Fibroblast of skin of back (primary cell): ENCODE measurements at regions not wholly inside any gene's neighbourhood (a gene's known extent, or its start where the extent isn't known, plus 50 kb on each side); places are given as distances from the start of the nearest gene placed in this dataset.
"Not testable (repeated sequence)": the region's sequence is repeated elsewhere in the genome, so short reads cannot be mapped to it uniquely, and the experiment has no call there.

Experiments used
- DNase-seq: peaks from one replicate; pipeline ENCODE4 v3.0.0-alpha.2; 2013

DNA sequence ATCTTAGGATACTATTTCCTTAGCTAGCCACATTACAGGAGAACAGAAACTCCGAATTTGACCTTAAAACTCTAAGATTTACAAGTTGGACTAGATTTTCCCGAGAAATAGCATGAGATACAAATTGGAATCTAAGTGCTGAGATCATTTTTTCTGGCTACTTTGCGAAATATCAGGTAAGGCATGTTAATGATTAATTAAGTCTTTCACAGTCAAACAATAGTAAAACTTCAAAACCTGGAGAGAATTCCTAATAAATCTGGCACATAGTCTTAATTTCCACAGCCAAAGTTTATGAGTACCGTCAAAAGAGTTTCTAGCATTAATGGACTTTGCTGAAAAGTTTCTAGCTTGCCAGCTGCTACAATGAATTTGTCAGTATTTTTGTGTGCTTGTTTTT lies 379.5 kb upstream of the TOM1L1 start:
- no peak for DNase-seq

DNA sequence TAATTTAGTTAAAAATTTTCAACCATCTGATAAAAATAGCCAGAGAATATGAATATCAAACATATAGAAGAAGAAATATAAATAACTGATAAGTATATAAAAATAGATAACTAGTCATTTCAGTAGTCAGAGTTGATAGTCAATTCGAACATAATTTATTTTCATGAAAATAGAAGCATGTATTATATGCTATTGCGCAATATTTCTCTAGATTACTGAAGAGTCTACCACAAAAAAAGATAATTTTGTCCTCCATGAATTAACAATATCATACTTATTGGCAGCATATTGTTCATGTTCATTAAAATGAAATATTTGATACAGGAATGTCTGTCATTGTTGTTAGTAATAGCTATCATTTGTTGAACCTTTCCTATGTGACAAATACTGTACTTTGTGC lies 376.2 kb upstream of the TOM1L1 start:
- no peak for DNase-seq

DNA sequence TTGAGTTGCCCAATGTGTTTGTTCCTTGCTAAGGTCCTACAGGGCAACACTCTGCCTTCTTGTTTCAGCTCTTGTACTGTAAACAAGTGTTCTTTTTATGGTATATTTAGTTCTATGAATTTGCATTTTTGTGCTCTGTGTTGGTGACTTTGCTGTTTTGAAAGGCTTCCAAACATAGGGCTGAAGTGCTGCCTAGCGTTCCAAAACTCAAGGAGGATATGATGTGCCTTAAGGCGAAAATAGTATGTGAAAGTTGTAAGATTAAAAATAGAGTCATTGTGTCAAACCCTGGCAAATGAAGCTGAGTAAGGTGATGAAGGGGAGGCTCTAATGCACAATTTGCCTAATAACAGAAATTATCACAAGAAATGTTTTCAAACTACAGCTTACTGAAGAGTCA lies 372.7 kb upstream of the TOM1L1 start:
- DNase-seq = no peak

DNA sequence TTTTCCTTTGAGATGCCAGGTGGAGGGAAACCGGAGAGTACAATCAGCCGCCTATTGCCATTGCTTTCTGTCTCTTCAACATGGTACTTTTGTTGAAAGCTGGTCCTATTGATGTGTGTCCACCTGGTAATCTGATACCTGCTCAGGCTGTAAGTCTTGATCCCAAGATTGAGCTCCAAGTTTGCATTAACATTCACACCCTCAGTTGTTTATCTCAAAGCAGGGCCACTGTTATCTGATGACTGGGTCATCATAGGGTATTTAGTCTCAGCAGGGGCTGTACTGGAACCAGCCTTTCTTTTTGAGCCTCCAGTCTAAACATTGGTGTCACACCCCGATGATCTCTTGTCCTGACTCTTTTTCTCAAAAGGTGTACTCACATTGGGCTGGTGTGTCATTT lies 370.3 kb upstream of the TOM1L1 start:
- DNase-seq = no peak

DNA sequence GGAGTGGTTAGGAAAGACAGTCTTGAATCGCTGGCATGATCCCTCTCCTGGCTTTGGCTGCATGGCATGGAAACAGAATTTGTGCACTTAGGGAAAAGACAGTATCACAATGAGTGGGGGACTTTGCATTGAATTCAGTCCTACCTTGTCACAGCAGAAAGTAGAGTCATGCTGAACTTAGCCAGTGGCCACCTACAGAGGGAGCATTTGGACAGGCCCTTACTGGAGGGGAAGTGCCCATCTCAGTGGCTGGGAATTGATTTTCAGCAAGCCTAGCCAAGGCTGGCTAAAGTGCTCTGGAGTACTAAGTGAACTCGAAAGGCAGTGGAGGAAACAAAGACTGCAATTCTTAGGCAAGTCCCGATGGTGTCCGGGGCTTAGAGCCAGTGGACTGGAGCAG lies 364.3 kb upstream of the TOM1L1 start:
- DNase-seq = no peak

DNA sequence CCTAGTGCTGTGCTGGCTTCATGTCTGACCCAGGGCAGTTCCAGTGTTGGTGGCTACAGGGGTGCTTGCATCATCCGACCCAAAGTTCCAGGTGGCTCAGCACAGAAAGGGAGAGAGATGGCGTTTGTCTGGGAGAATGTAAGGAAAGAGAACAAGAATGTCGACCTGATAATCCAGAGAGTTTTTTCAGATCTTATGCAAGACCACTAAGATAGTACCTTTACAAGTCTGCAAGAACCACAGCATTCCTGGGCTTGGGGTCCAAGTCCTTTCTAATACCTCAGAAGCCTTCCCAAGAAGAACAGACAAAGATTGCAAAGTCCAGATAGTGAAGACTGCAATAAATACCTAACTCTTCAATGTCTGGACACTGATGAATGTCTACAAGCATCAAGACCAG lies 363.0 kb upstream of the TOM1L1 start:
- no peak for DNase-seq

DNA sequence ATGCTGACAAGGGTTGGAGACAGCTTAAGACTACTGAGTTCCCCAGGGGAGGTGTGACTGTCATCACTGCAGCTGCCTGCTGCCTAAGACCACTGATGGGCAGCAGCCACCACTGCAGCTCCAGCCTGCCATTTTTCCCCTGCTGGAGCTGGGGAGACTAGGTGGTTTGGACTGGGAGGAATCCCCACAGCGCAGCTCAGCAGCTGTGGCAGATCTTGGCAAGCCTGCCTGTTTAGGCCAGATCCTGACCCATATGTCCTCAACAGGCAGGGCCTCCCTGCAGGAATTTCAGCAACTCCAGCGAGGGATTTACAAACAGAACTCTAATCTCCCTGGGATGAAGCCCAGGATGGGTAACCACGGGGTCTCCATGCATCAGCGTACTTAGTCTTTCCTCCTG lies 356.4 kb upstream of the TOM1L1 start:
- no peak for DNase-seq

DNA sequence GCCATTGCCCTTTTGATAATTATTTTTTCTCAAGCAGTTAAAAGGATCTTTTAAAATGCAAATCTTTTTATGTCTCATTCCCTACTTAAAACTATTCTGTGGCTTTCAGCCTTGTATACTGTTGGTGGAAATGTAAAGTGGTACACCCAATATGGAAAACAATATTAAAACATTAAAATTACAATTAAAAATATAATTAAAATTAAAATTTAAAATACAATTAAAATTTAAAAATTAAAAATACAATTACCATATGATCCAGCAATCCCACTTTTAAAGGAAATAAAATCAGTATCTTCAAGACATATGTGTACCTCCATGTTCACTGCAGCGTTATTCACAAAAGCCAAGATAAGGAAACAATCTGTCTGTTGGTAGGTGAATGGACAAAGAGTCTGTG lies 340.8 kb upstream of the TOM1L1 start:
- no peak for DNase-seq

DNA sequence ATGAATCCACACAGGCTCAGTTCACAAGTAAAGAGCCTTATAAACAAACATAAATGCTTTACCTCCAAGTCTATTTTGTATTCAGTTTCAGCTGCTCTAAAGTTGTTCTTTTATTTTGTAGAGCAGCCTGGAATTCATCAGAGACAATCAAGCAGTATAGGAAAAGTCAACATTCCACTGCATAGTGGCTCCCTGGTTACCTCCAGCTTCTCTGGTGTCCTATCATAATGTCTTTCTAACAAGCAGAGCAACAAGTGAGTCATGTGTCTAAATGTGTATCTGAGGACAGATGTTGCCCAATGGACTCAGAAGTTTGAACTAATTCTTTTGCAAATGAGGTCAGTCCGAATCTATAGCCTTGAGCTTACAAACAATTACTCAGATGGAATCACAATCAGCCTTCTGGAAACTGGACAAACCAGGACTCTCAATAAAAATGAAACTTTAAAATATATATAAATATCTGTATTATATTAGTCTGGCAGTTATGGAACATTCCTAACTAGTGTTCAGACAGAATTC lies 292.0 kb upstream of the TOM1L1 start:
- no peak for DNase-seq

DNA sequence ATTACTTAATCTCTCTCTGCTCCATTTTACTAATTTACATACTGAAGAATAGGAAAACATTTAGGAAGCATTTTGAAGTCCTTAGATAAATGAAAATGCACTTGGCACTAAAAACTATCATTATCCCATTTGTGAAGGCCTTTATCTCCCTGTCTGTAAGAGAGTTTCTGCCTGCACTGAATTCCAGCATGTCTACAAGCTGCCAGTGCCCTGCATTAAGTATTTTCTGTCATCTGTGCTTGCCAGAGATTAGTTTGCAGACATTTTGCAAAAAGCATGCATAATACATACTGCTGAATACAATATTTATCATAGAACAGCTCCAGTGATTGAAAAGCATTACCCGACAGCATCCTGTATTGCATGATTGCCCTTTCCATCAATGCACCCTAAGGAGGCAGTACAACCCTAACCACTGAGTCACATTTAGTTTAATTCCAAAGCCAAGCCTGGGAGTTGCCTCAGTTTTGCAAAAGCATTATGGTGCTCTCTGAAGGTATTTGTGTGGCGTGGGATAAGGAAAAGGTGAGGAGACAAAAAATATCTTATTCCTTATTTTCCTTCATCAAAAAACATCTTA lies 280.2 kb upstream of the TOM1L1 start:
- no peak for DNase-seq

DNA sequence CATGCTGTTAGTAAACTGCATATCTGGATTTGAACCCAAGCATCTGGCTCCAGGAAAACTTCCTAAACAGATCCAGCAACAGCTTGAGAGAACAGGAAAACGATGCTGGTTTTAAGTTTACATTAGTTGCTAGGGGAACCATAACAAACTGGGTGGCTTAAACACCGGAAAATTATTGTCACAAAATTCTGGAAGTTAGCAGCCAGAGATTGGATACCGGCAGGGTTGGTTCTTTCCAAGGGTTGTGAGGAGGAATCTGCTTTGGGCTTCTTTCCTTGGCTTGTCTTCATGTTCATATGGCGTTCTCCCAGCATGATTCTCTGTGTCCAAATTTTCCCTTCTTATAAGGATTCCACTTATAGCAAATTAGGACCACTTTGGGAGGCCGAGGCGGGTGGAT lies 276.9 kb upstream of the TOM1L1 start:
- DNase-seq = no peak

- no peak for DNase-seq
Observed at GRCh38 chr17:54626146-54626703, 274.4 kb upstream of the TOM1L1 start.

DNA sequence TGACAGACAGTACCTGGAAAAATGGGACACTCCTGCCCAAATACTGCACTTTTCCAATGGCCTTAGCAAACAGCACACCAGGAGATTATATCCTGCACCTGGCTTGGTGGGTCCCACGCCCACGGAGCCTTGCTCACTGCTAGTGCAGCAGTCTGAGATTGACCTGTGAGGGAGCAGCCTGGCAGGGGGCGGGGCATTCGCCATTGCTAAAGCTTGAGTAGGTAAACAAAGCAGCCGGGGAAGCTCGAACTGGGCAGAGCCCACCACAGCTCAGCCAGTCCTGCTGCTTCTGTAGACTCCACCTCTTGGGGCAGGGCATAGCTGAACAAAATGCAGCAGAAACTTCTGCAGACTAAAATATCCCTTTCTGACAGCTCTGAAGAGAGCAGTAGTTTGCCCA lies 261.2 kb upstream of the TOM1L1 start:
- not testable (repeated sequence) for DNase-seq

GRCh38 chr17:54662978-54663876 lies 237.4 kb upstream of the TOM1L1 start:
- DNase-seq = no peak

- DNase-seq = no peak
Observed at GRCh38 chr17:54666559-54666958, 234.1 kb upstream of the TOM1L1 start.

- DNase-seq = no peak
Observed at GRCh38 chr17:54678158-54678557, 222.5 kb upstream of the TOM1L1 start.

- no peak for DNase-seq
Observed at GRCh38 chr17:54680410-54680809, 220.2 kb upstream of the TOM1L1 start.

GRCh38 chr17:54694287-54694887 lies 206.3 kb upstream of the TOM1L1 start:
- DNase-seq = no peak

- DNase-seq = not testable (repeated sequence)
Observed at GRCh38 chr17:54712798-54713197, 187.9 kb upstream of the TOM1L1 start.

DNA sequence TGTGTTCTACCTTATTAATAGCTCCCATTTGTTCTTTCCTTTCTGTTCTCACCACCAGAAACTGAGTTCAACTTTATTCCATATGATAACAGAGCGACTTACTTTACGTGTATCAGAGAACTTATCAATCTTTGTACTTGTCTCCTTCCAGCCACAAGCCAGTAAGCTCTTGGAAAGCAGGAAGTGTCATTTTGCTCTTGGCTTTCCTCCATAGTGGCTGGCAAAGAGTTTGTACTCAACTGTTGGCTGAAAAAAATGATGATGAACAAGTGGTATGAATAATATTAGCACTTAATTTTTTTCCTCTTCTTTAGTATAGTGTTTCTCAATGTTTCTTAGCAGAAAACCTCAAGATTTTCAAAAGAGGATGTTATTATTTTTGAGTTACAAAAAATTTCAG lies 182.4 kb upstream of the TOM1L1 start:
- no peak for DNase-seq

GRCh38 chr17:54727624-54728023 lies 173.0 kb upstream of the TOM1L1 start:
- no peak for DNase-seq

- no peak for DNase-seq
Observed at GRCh38 chr17:54736573-54736972, 164.1 kb upstream of the TOM1L1 start.

- DNase-seq = no peak
Observed at GRCh38 chr17:54738496-54738895, 162.2 kb upstream of the TOM1L1 start.
